ENCODE measurements at regions not wholly inside any gene's neighbourhood (a gene's known extent, or its start where the extent isn't known, plus 50 kb on each side); places are given as distances from the start of the nearest gene placed in this dataset.

GRCh38 chr2:222071911-222072310 lies 226.9 kb downstream of the PAX3 start:
- no peaks in the 10 kb centered on the region for H3K79me1 ChIP-seq (ENCODE audit: low read depth, low read length)
- H2BK20ac ChIP-seq (ENCODE audit: low read length): no peak overlapping the region
- H3K18ac ChIP-seq (ENCODE audit: extremely low read depth, low read length): no peak overlapping the region
- no peaks in the 10 kb centered on the region for H4K20me1 ChIP-seq (replicated peaks in 1 of 2; ENCODE audit: control insufficient read depth in 1 of 2, insufficient read depth in 2 of 2, low read length in 2 of 2)
- no peak overlapping the region for H4K5ac ChIP-seq (ENCODE audit: insufficient read length, low read depth, low read length)
- ChIA-PET CTCF (ENCODE audit: partially characterized antibody) (interaction anchor here (0.9 to 1.4 kb wide), 3 partner anchors 8 to 33 kb away, joined by 3 read pairs; no protein-coding TSS in a partner anchor), POLR2A (ENCODE audit: partially characterized antibody) (no interaction called here)
- no peak overlapping the region for H2BK120ac ChIP-seq (replicated peaks; ENCODE audit: low read depth, low read length)
- H3K9me3 ChIP-seq (ENCODE audit: insufficient read depth in 2 of 2, low read depth in 1 of 2, low read length in 1 of 2): no peaks in the 10 kb centered on the region
- H3K23ac ChIP-seq (ENCODE audit: insufficient read length): no peak overlapping the region
- H3K4me3 ChIP-seq (ENCODE audit: extremely low read depth in 1 of 4, insufficient read depth in 2 of 4, low read depth in 3 of 4, low read length in 4 of 4): no peak overlapping the region
- no peak for TF ChIP-seq SIX5 (IDR thresholded peaks at IDR 0.05; ENCODE audit: low read depth, low read length)
- TF ChIP-seq E2F6 (IDR thresholded peaks at IDR 0.05): no peak
- no peak overlapping the region for H2AFZ ChIP-seq (ENCODE audit: low read length)
- H3K14ac ChIP-seq (ENCODE audit: insufficient read length): no peak overlapping the region
- H2BK5ac ChIP-seq (ENCODE audit: low read depth, low read length): no peak overlapping the region
- no peak overlapping the region for H4K91ac ChIP-seq (replicated peaks; ENCODE audit: insufficient read length, low read length)
- H3K4me1 ChIP-seq (replicated peaks in 1 of 4; ENCODE audit: control insufficient read depth in 3 of 4, insufficient read depth in 4 of 4, low read length in 3 of 4): peaks cover 0 to 6% (median 1%) of the 10 kb centered on the region in 4 experiments; a peak in 4 of 7 replicates
- no peak overlapping the region for H2BK12ac ChIP-seq (ENCODE audit: low read depth, low read length)
- H3K4ac ChIP-seq (replicated peaks; ENCODE audit: insufficient read length, low read depth, low read length): no peak overlapping the region
- no peak overlapping the region for H4K8ac ChIP-seq (ENCODE audit: extremely low read depth, insufficient read depth, low read length)
- H3K27me3 ChIP-seq (replicated peaks in 1 of 4; ENCODE audit: control insufficient read depth in 3 of 4, extremely low read depth in 1 of 4, insufficient read depth in 3 of 4, low read length in 3 of 4): peaks cover 0 to 2% (median 0%) of the 10 kb centered on the region in 4 experiments; a peak in 1 of 7 replicates
- no peak overlapping the region for H2AK5ac ChIP-seq (ENCODE audit: low read depth, low read length)
- H3K56ac ChIP-seq (replicated peaks; ENCODE audit: insufficient read length, low read depth, low read length): no peak overlapping the region
- no peak overlapping the region for H3K27ac ChIP-seq (ENCODE audit: low read depth, low read length)
- no peak overlapping the region for H2BK15ac ChIP-seq (ENCODE audit: low read length)
- DNase-seq (ENCODE audit: low read depth in 1 of 2, low spot score in 2 of 2) (no peak), FAIRE-seq (no peak)
- H3K9ac ChIP-seq (replicated peaks in 1 of 4; ENCODE audit: extremely low read depth in 1 of 4, low read depth in 3 of 4, low read length in 3 of 4): no peak overlapping the region
- H3K79me2 ChIP-seq (ENCODE audit: control insufficient read depth in 1 of 2, insufficient read depth in 2 of 2, low read length in 2 of 2): no peaks in the 10 kb centered on the region
- H3K4me2 ChIP-seq (ENCODE audit: insufficient read depth in 1 of 2, low read depth in 2 of 2, low read length in 2 of 2): no peak overlapping the region
- H3K23me2 ChIP-seq (ENCODE audit: low read depth, low read length): no peaks in the 10 kb centered on the region
- 90% methylated on average over 2 of the region's 2 CpGs; no CpG with 5 or more reads in 1 of the 2 experiments for WGBS, 2 experiments (ENCODE audit: extremely low coverage in 1 of 2, insufficient coverage in 1 of 2, insufficient read length in 1 of 2, insufficient replicate concordance in 2 of 2, low coverage in 1 of 2, low lambda C conversion rate in 2 of 2, missing lambda C conversion rate in 1 of 2)
- H3K36me3 ChIP-seq (ENCODE audit: control insufficient read depth in 2 of 4, insufficient read depth in 4 of 4, low read length in 3 of 4): no peaks in the 10 kb centered on the region

All from H1 (cell line).